Spleen (tissue), 7 donors: ENCODE measurements at regions not wholly inside any gene's neighbourhood (a gene's known extent, or its start where the extent isn't known, plus 50 kb on each side); places are given as distances from the start of the nearest gene placed in this dataset.

Experiments used
- CTCF ChIP-seq, 11 experiments: fragments of 200-600 bp in 7 of 11; fragments of 450-650 bp in 4 of 11; sonication (generic) in 4 of 11; IDR thresholded peaks in 8 of 11; conservative IDR thresholded peaks in 3 of 11; 1 replicate in 7 of 11; 2 replicates in 4 of 11; pipeline versions ENCODE4 v1.4.0 to v1.8.0; 2016 to 2021; ENCODE audit warnings: antibody characterized with exemption in 11 of 11, inconsistent platforms in 4 of 11, mild to moderate bottlenecking in 1 of 11
- POLR2A ChIP-seq, 3 donors: fragments of 450-650 bp; IDR thresholded peaks; one replicate each; pipeline ENCODE4 v1.5.1; 2017; ENCODE audit warnings: antibody characterized with exemption in 3 of 3, mild to moderate bottlenecking in 1 of 3
- donor health status: DM: no; HTN: no; CAD: no; lungs with moderate emphysema.
- donor health status: DM: no; HTN: no; CAD: no.
- donor health status: DM: no; HTN: no; CAD: no.

GRCh38 chr6:91449539-91449938, 862.7 kb upstream of the MAP3K7 start:
- TF ChIP-seq CTCF (IDR thresholded peaks at IDR 0.05 in 8 of 11, conservative IDR thresholded peaks at IDR 0.05 in 3 of 11) (no peak), POLR2A (IDR thresholded peaks at IDR 0.05) (no peak)
